K562 (cell line): ENCODE measurements at regions not wholly inside any gene's neighbourhood (a gene's known extent, or its start where the extent isn't known, plus 50 kb on each side); places are given as distances from the start of the nearest gene placed in this dataset.

Experiments used
- EP300 ChIP-seq: IDR thresholded peaks from 2 replicates; pipeline ENCODE4 v1.6.1; 2012; ENCODE audit warnings: low read length, improper control_type of control experiment
- MTA3 ChIP-seq: fragments of 450-650 bp; formaldehyde crosslinking; IDR thresholded peaks from 2 replicates; pipeline ENCODE4 v1.6.1; 2017; ENCODE audit warnings: mild to moderate bottlenecking, borderline replicate concordance
- NRF1 ChIP-seq, 2 experiments: fragments of 450-650 bp; IDR thresholded peaks in 1 of 2; conservative IDR thresholded peaks in 1 of 2; 2 replicates each; pipeline ENCODE4 v1.6.1; 2014; ENCODE audit warnings: mild to moderate bottlenecking in 2 of 2
- POU5F1 ChIP-seq: fragments of 150-350 bp; IDR thresholded peaks from 2 replicates; pipeline ENCODE4 v1.6.1; 2014; ENCODE audit warnings: borderline replicate concordance, low read length, low read depth, mild to moderate bottlenecking; ENCODE audit not compliant: partially characterized antibody
- RAD21 ChIP-seq, 2 experiments: fragments of 250-450 bp in 1 of 2; fragments of 450-650 bp in 1 of 2; sonication (Bioruptor Pico) in 1 of 2; formaldehyde crosslinking in 1 of 2; IDR thresholded peaks in 1 of 2; conservative IDR thresholded peaks in 1 of 2; 2 replicates each; pipeline versions ENCODE4 v1.4.0 to v1.8.0; 2020 to 2022; ENCODE audit warnings: mild to moderate bottlenecking in 2 of 2, moderate library complexity in 1 of 2
- THRAP3 ChIP-seq: fragments of 450-650 bp; IDR thresholded peaks from 2 replicates; pipeline ENCODE4 v1.6.1; 2016; ENCODE audit warnings: mild to moderate bottlenecking, inconsistent platforms, borderline replicate concordance
- ZNF586 ChIP-seq: fragments of 450-650 bp; formaldehyde crosslinking; conservative IDR thresholded peaks from 2 replicates; pipeline ENCODE4 v1.4.0; 2020; ENCODE audit warnings: mild to moderate bottlenecking, moderate library complexity
- TF ChIP-seq, protein P1 (sequence below), 3 experiments: IDR thresholded peaks in 2 of 3; conservative IDR thresholded peaks in 1 of 3; 2 replicates each; pipeline ENCODE4 v1.5.1; 2011 to 2012; ENCODE audit warnings: low read length in 3 of 3, mild to moderate bottlenecking in 3 of 3, control low read depth in 2 of 3, improper control_type of control experiment in 1 of 3, inconsistent platforms in 1 of 3, low read depth in 1 of 3, mixed read lengths in 1 of 3, moderate library complexity in 1 of 3; ENCODE audit not compliant: insufficient read depth in 2 of 3
- TF ChIP-seq, protein P2 (sequence below): sonication (generic); formaldehyde crosslinking; IDR thresholded peaks from 2 replicates; pipeline ENCODE4 v1.8.0; 2022; ENCODE audit warnings: mild to moderate bottlenecking, missing genetic modification reagents
- TF ChIP-seq, protein P3 (sequence below): sonication (generic); formaldehyde crosslinking; IDR thresholded peaks from 2 replicates; pipeline ENCODE4 v1.8.1; 2022; ENCODE audit warnings: missing genetic modification reagents
- TF ChIP-seq, protein P4 (sequence below): sonication (generic); formaldehyde crosslinking; IDR thresholded peaks from 2 replicates; pipeline ENCODE4 v1.8.0; 2022; ENCODE audit warnings: mild to moderate bottlenecking, low read depth, missing genetic modification reagents
- TF ChIP-seq, protein P5 (sequence below), 2 experiments: fragments of 450-650 bp in 1 of 2; sonication (generic) in 1 of 2; formaldehyde crosslinking in 1 of 2; IDR thresholded peaks; 2 replicates each; pipeline versions ENCODE4 v1.7.1 to v1.9.0; 2016 to 2022; ENCODE audit warnings: inconsistent platforms in 1 of 2, mild to moderate bottlenecking in 1 of 2, missing genetic modification reagents in 1 of 2

DNA sequence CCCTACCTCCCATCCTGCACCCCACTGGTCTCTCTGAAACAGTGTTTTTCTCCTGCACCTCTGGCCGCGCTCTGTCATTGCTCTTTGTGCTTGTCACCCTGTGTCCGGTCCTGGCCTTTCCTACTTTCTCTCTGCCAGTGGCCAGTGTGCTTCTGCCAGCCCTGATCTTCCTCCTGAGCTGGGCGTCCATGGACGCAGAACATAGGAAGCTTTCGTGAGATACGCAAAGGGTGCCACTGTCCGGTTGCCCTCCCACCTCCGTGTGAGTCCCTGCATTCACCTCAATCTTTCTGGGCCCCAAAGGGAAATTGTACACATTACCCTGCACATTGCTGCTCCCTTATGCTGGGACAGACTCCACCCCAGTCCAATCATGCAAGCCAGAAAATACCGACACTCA lies 105.7 kb upstream of the SOX1 start:
- TF ChIP-seq NRF1 (conservative IDR thresholded peaks at IDR 0.05 in 1 of 2, IDR thresholded peaks at IDR 0.05 in 1 of 2) (no peak), THRAP3 (no peak), EP300 (no peak), MTA3 (no peak), ZNF586 (CRISPR knock-in tag) (no peak), POU5F1 (no peak), RAD21 (CRISPR knock-in tag; conservative IDR thresholded peaks at IDR 0.05 in 1 of 2, IDR thresholded peaks at IDR 0.05 in 1 of 2) (no peak)
- TF ChIP-seq, protein P1, sequence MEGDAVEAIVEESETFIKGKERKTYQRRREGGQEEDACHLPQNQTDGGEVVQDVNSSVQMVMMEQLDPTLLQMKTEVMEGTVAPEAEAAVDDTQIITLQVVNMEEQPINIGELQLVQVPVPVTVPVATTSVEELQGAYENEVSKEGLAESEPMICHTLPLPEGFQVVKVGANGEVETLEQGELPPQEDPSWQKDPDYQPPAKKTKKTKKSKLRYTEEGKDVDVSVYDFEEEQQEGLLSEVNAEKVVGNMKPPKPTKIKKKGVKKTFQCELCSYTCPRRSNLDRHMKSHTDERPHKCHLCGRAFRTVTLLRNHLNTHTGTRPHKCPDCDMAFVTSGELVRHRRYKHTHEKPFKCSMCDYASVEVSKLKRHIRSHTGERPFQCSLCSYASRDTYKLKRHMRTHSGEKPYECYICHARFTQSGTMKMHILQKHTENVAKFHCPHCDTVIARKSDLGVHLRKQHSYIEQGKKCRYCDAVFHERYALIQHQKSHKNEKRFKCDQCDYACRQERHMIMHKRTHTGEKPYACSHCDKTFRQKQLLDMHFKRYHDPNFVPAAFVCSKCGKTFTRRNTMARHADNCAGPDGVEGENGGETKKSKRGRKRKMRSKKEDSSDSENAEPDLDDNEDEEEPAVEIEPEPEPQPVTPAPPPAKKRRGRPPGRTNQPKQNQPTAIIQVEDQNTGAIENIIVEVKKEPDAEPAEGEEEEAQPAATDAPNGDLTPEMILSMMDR (IDR thresholded peaks at IDR 0.05 in 2 of 3, conservative IDR thresholded peaks at IDR 0.05 in 1 of 3; ENCODE audit: insufficient read depth in 2 of 3, low read depth in 1 of 3, low read length in 3 of 3) = no peak
- TF ChIP-seq, protein P2, sequence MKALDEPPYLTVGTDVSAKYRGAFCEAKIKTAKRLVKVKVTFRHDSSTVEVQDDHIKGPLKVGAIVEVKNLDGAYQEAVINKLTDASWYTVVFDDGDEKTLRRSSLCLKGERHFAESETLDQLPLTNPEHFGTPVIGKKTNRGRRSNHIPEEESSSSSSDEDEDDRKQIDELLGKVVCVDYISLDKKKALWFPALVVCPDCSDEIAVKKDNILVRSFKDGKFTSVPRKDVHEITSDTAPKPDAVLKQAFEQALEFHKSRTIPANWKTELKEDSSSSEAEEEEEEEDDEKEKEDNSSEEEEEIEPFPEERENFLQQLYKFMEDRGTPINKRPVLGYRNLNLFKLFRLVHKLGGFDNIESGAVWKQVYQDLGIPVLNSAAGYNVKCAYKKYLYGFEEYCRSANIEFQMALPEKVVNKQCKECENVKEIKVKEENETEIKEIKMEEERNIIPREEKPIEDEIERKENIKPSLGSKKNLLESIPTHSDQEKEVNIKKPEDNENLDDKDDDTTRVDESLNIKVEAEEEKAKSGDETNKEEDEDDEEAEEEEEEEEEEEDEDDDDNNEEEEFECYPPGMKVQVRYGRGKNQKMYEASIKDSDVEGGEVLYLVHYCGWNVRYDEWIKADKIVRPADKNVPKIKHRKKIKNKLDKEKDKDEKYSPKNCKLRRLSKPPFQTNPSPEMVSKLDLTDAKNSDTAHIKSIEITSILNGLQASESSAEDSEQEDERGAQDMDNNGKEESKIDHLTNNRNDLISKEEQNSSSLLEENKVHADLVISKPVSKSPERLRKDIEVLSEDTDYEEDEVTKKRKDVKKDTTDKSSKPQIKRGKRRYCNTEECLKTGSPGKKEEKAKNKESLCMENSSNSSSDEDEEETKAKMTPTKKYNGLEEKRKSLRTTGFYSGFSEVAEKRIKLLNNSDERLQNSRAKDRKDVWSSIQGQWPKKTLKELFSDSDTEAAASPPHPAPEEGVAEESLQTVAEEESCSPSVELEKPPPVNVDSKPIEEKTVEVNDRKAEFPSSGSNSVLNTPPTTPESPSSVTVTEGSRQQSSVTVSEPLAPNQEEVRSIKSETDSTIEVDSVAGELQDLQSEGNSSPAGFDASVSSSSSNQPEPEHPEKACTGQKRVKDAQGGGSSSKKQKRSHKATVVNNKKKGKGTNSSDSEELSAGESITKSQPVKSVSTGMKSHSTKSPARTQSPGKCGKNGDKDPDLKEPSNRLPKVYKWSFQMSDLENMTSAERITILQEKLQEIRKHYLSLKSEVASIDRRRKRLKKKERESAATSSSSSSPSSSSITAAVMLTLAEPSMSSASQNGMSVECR (CRISPR knock-in tag) = no peak
- TF ChIP-seq, protein P3, sequence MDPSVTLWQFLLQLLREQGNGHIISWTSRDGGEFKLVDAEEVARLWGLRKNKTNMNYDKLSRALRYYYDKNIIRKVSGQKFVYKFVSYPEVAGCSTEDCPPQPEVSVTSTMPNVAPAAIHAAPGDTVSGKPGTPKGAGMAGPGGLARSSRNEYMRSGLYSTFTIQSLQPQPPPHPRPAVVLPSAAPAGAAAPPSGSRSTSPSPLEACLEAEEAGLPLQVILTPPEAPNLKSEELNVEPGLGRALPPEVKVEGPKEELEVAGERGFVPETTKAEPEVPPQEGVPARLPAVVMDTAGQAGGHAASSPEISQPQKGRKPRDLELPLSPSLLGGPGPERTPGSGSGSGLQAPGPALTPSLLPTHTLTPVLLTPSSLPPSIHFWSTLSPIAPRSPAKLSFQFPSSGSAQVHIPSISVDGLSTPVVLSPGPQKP = no peak
- TF ChIP-seq, protein P4, sequence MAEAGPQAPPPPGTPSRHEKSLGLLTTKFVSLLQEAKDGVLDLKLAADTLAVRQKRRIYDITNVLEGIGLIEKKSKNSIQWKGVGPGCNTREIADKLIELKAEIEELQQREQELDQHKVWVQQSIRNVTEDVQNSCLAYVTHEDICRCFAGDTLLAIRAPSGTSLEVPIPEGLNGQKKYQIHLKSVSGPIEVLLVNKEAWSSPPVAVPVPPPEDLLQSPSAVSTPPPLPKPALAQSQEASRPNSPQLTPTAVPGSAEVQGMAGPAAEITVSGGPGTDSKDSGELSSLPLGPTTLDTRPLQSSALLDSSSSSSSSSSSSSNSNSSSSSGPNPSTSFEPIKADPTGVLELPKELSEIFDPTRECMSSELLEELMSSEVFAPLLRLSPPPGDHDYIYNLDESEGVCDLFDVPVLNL (CRISPR knock-in tag) = no peak
- TF ChIP-seq, protein P5, sequence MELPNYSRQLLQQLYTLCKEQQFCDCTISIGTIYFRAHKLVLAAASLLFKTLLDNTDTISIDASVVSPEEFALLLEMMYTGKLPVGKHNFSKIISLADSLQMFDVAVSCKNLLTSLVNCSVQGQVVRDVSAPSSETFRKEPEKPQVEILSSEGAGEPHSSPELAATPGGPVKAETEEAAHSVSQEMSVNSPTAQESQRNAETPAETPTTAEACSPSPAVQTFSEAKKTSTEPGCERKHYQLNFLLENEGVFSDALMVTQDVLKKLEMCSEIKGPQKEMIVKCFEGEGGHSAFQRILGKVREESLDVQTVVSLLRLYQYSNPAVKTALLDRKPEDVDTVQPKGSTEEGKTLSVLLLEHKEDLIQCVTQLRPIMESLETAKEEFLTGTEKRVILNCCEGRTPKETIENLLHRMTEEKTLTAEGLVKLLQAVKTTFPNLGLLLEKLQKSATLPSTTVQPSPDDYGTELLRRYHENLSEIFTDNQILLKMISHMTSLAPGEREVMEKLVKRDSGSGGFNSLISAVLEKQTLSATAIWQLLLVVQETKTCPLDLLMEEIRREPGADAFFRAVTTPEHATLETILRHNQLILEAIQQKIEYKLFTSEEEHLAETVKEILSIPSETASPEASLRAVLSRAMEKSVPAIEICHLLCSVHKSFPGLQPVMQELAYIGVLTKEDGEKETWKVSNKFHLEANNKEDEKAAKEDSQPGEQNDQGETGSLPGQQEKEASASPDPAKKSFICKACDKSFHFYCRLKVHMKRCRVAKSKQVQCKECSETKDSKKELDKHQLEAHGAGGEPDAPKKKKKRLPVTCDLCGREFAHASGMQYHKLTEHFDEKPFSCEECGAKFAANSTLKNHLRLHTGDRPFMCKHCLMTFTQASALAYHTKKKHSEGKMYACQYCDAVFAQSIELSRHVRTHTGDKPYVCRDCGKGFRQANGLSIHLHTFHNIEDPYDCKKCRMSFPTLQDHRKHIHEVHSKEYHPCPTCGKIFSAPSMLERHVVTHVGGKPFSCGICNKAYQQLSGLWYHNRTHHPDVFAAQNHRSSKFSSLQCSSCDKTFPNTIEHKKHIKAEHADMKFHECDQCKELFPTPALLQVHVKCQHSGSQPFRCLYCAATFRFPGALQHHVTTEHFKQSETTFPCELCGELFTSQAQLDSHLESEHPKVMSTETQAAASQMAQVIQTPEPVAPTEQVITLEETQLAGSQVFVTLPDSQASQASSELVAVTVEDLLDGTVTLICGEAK (IDR thresholded peaks at IDR 0.05) = no peak
- TF ChIP-seq, protein P5 (CRISPR knock-in tag; IDR thresholded peaks at IDR 0.05) = no peak
